GM19328 (cell line): ENCODE measurements at regions not wholly inside any gene's neighbourhood (a gene's known extent, or its start where the extent isn't known, plus 50 kb on each side); places are given as distances from the start of the nearest gene placed in this dataset.

Experiments
- ATAC-seq: cut with Tn5 transposase; IDR thresholded peaks from one replicate; pipeline ENCODE4 v1.9.1; 2021; ENCODE audit warnings: mild to moderate bottlenecking, moderate library complexity; ENCODE audit not compliant: unreplicated experiment

DNA sequence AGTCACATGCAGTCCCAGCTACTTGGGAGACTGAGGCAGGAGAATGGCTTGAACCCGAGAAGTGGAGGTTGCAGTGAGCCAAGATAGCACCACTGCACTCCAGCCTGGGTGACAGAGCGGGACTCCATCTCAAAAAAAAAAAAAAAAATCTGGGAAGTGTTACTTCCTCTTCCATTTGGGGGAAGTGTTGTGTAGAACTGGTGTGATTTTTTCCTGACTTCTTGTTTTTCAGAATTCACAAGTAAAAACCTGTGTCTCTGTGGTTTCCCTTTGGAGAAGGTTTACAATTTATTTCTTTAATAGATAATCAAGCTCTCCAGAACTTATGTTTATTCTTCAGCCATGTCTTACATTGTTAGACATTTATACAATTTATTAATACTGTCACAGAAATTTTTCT lies 396.1 kb downstream of the BRD1 start:
- ATAC-seq, result no peak

DNA sequence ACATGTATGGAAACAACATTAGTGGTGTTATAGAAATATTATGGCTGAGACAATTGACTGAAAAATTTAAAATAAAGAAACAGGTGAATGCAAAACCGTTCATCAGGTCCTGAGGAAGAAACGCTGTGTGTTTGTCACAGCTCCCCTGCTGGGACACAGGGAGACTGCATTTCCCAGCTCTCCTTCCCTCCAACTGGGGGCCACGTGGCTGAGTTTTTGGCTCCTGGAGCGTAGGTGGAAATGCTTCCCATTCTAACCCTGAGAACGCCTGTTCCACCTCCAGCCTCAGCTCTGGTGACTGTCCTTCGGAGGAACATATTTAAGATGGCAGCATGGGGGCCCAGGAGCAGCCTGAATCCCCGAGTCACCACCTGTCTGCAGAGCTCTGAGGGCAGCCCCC lies 398.6 kb downstream of the BRD1 start:
- ATAC-seq, result no peak

DNA sequence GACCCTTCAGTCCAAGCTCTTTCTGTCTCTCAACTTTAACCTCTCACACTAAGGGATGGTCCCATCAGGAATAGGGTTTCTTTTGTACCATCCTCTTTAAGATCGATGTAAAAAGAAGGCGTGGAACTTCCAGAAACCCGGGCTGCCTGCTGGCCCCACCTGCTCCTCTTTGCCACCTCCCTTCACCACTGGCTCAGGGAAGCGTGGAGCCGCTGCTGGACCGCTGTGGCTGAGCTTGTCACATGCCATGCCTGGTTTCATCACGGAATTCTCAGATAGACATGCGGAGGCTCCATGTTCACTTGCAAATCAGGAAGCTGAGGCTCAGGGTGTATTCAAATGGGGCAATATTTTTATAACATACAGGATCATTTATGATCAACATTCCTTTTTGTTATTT lies 399.7 kb downstream of the BRD1 start:
- ATAC-seq, result no peak

GRCh38 chr22:49427341-49427740 lies 400.3 kb downstream of the BRD1 start:
- ATAC-seq, result no peak

- ATAC-seq, result no peak
Observed at GRCh38 chr22:49426618-49427266, 400.9 kb downstream of the BRD1 start.

DNA sequence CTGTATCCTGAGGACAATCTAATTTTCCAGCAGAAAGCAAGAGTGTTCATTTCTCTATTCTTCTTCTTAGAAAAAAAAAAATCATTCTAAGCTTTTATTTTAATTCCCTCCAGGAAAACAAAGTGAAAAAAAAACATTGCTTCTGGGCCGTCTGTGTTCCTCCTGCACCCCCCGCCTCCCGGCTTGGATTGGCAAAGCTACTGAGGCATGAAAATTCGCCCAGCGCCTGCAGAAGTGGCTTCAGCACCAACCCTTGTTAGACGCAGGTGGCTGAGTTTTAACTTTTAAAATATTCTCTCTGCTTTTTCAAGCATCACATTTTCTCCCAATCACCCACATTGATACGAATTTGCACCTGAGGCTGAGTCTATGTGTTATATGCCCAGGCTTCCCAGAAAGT lies 401.6 kb downstream of the BRD1 start:
- no peak for ATAC-seq

- ATAC-seq, result no peak
Observed at GRCh38 chr22:49425356-49425755, 402.3 kb downstream of the BRD1 start.

DNA sequence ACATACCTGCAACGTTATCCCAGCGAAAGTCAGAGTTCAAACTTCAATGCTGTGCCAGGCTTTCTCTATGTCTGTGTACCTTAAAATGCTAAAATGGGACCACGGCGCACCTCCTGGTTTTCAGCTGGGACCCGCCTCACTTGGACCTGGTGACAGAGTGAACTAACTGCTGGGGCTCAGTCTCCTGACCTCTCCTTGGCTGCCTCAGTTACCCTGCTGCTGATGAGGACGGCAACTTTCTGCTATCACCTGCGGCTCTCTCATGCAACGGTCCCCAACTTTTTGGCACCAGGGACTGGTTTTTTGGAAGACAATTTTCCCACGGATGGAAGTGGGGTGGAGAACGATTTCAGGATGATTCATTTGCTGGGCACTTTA lies 402.8 kb downstream of the BRD1 start:
- no peak for ATAC-seq

DNA sequence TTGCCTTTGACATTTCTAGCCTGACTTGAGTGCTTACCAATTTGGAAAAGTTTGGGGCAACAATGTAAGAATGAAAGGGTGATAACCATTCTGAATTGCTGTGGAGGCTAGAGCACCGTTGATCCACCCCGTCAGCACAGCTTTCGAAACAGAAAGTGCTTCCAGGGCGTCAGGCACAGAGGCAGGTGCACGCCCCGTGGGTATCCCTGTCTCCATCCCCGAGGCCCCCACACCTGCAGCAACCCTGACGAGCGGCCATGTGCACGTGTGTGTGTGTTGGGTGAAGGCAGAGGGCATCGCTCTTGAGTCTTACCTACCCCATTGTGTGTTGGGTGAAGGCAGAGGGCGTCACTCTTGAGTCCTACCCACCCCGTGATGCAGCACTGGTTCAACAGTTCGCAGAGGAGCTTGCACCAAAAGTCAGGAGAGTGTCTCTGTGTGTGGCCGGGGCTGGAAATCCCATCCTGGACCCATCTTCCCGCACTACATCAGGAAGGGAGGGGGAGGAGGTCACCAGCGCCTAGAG lies 404.5 kb downstream of the BRD1 start:
- no peak for ATAC-seq

DNA sequence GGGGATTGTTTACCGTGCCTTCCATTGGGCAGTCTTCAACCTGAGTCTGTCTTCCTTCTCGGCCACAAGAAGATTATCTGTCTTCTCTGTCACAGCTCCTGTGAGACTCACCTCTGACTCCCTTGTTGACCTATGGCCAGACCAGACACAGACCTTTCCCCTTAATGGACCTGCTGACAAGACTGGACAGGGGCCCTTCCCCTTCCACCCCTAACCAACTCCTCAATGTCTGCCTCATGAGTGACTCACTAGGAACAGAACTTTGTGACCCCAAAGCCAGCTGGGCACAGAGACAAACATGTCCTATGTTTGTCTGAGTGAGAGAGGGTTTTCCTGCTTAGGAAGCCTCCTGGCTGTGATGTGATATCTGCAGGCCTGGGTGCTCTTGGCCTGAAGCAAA lies 405.0 kb downstream of the BRD1 start:
- ATAC-seq, result no peak

DNA sequence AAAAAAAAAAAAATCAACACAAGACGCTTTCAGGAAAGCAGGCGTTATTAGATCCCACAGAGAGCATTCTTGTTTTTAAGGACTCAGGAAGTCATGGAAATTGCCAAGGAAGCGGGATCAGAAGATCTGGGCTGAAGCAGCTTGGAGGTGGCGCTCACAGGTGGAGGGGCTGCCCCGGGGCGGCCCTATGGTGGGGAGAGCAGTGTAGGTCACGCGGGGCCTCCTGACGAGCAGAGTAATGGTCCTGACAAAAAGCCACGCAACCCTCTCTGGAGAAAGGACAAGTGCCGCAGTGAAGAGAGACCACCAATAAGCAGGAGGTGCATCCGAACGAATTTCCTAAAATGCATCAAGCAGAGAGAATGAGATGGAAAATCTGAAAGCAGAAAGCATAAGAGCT lies 407.0 kb downstream of the BRD1 start:
- ATAC-seq, result no peak

- no peak for ATAC-seq
Observed at GRCh38 chr22:49419661-49420060, 408.0 kb downstream of the BRD1 start.

- ATAC-seq, result no peak
Observed at GRCh38 chr22:49418943-49419342, 408.7 kb downstream of the BRD1 start.

GRCh38 chr22:49418341-49418894 lies 409.3 kb downstream of the BRD1 start:
- ATAC-seq, result no peak

DNA sequence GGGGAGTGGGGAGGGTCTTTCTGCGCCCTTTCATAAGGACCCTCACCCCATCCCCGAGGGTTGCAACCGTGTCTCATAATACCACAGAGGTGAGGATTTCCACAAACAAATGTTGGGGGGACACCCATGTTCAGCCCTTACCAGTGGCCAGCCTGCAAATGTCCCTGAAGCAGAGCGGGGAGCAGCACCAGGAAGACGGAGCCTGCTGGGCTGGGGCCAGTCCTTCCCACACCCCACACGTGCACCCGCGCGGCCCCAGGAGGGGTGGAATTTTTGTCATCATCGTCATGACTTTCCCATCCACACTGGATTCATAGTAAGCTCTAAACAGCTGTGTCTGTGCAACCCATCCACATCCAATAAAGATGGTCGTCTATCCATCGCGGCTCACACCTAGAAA lies 409.8 kb downstream of the BRD1 start:
- no peak for ATAC-seq

- no peak for ATAC-seq
Observed at GRCh38 chr22:49417326-49417725, 410.3 kb downstream of the BRD1 start.

GRCh38 chr22:49415151-49415951 lies 412.3 kb downstream of the BRD1 start:
- ATAC-seq, result no peak

DNA sequence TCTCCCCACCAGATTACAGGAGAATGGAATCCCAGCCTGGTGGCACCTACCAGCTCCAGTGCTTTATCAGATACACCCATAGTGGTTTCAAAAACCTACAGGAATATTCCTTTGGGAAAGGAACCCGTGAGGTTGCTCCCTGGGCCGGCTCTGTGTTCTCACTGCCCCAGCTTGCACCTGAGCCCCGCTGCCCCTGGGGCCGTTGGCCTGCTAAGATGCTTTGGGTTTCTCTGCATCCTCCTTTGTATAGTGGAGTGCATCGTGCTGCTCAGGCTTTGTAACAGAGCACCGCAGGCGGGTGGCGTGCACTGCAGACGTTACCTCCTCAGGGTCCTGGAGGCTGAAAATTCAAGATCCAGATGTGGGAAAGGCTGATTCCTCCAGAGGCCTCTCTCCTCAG lies 414.1 kb downstream of the BRD1 start:
- no peak for ATAC-seq

DNA sequence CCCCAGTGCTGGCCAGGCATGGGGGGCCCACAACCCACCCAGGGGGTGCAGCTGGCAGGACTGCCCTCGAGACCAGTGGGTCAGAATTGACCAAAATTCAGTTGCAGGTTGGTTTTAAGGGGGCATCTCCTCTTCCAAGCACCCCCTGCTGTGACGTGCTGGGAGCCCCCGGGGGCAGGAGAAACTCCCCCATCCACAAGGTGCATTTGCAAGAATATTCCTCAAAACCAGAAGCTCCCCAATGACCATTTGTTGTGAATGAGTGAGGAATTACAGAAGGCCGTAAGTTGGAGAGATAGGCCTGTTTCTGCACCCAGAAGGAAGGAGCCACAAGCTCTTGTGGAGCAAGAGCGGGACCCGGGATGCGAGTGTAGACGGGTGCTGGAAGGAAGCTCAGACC lies 414.5 kb downstream of the BRD1 start:
- ATAC-seq, result no peak

GRCh38 chr22:49412236-49412635 lies 415.4 kb downstream of the BRD1 start:
- ATAC-seq, result no peak

GRCh38 chr22:49411236-49411635 lies 416.4 kb downstream of the BRD1 start:
- no peak for ATAC-seq
